ENCODE measurements at regions not wholly inside any gene's neighbourhood (a gene's known extent, or its start where the extent isn't known, plus 50 kb on each side); places are given as distances from the start of the nearest gene placed in this dataset.

DNA sequence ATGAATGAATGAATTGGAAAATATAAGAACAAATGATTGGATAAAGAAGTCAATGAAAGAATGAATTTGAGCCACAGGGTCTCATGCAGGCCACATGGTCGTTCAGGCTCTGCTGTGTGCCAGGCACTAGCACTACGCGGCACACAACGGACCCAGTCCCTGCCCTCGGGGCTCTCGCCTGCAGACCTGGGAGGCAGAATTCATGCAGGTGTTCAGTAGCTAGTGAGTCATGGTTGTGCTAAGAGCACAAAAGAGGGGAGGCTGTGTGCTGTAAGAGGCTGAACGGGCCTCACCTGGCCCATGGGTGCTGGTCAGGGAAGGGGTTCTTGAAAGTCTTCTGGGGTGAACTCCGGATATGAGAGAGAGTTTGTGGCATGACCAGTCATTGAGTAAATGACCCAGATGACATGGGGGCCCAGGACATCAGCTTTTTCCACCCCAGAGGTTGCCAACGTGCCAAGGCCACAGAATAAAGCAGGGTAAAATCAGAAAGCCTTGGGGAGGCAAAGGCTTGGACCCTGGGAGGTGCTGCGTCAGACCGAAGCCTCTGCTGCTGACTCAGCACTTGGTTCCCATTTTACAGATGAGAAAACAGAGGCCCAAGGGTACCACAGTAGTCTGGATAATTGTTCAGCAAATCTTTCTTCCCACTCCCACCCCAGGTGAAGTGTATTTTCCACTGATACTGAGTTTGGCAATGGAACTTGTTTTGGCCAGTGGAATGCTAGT is 264.3 kb upstream of the MVB12B start:
- TF ChIP-seq CTCF (IDR thresholded peaks at IDR 0.05) = no peak
- Histone ChIP-seq H3K4me1 (no peaks in the 10 kb centered on the region), H3K36me3 (no peaks in the 10 kb centered on the region), H3K27ac (no peak overlapping the region), H3K4me3 (no peak overlapping the region), H3K9me3 (peaks cover 0 to 3% (median 0%) of the 10 kb centered on the region in 4 donors), H3K27me3 (no peaks in the 10 kb centered on the region)
- peak in 1 of 3 donors; percentile 14 for DNase-seq

DNA sequence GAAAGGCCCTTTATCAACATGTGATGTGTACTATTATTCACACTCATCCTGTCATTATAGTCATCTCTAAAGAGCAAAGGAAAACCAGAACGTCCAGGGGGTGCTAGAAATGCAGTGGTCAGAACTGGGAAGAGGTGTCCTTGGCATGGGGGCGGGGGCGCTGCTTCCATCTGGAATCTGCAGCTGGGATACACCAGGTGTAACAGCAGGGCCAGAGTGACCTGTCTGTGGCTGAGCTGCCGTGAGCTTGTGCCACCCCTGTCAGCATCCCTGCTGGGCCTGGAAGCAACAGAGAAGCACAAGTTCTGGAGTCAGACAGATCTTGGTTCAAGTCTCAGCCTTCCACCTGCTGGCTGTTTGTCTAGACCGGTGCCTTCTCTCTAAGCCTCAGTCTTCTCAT is 263.3 kb upstream of the MVB12B start:
- H3K27ac ChIP-seq = no peak overlapping the region
- peak in 1 of 3 donors; percentile 21 for DNase-seq
- no peaks in the 10 kb centered on the region for H3K36me3 ChIP-seq
- no peak for TF ChIP-seq CTCF (IDR thresholded peaks at IDR 0.05)
- no peak for TF ChIP-seq POLR2A (IDR thresholded peaks at IDR 0.05)
- H3K27me3 ChIP-seq = no peaks in the 10 kb centered on the region
- no peaks in the 10 kb centered on the region for H3K4me1 ChIP-seq
- no peak overlapping the region for H3K4me3 ChIP-seq
- H3K9me3 ChIP-seq = peaks cover 0 to 3% (median 0%) of the 10 kb centered on the region in 4 donors

DNA sequence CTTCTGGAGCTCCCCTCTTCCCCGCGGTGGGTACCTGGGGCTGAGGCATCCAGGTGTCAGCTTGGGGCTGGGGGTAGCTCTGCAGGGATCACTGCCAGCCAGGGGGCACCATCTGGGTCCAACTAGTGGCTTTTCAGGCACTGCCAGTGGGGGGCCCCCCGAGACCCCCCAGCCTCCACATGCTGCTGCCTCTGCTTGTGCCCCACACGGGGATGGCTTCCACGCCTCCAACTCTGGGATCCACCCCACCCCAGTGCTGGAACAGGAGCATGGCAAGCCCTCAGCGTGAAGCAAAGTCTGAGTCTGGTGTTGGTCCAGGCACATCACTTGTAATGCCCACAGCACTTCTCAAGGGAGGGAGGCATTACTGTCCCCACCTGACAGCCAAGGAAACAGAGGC is 260.5 kb upstream of the MVB12B start:
- Histone ChIP-seq H3K4me3 (no peak overlapping the region), H3K27ac (no peak overlapping the region), H3K9me3 (peaks cover 0 to 3% (median 0%) of the 10 kb centered on the region in 4 donors), H3K36me3 (no peaks in the 10 kb centered on the region), H3K27me3 (no peaks in the 10 kb centered on the region), H3K4me1 (no peaks in the 10 kb centered on the region)
- TF ChIP-seq POLR2A (IDR thresholded peaks at IDR 0.05) = no peak
- no peak for TF ChIP-seq CTCF (IDR thresholded peaks at IDR 0.05)
- peak in 1 of 3 donors; percentile 32 for DNase-seq

DNA sequence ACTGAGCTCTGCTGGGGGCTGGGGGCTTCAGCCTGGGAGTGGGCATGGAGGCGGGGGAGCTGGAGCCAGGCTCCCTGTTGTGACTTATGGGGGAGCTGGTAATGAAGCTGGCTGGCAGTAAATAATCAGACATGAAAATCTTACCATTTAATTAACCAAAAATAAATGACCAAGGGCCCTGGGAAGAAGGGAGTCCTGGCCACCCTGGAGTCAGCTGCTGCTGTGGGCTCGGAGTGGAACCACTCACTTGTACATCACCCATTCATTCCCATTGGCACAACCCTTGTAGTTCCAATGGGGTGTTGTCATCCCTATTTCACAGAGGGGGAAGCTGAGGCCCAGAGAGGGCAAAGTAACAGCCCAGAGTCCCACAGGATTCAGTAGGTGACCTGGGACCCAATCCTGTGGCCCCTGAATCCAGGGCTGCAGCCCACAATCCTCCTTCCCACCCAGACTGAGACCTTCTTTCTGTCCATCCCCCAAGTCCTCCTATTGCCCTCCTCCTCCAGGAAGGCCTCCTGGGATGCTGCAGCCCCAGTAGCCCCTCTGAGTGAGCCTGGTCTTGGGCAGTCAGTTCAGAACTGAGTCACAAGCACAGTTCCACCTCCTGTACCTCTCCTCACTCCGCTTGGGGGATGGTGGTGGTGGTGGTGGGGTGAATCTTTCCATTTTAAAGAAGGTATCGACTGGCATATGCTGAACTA is 259.4 kb upstream of the MVB12B start:
- no peaks in the 10 kb centered on the region for H3K4me1 ChIP-seq
- no peak for DNase-seq
- peaks cover 0 to 3% (median 0%) of the 10 kb centered on the region in 4 donors for H3K9me3 ChIP-seq
- TF ChIP-seq CTCF (IDR thresholded peaks at IDR 0.05) = no peak
- no peak for TF ChIP-seq POLR2A (IDR thresholded peaks at IDR 0.05)
- H3K4me3 ChIP-seq = no peak overlapping the region
- H3K27me3 ChIP-seq = no peaks in the 10 kb centered on the region
- H3K27ac ChIP-seq = no peak overlapping the region
- H3K36me3 ChIP-seq = no peaks in the 10 kb centered on the region

- Histone ChIP-seq H3K9me3 (no peaks in the 10 kb centered on the region), H3K4me1 (no peaks in the 10 kb centered on the region), H3K36me3 (no peaks in the 10 kb centered on the region), H3K4me3 (no peak overlapping the region), H3K27ac (no peak overlapping the region), H3K27me3 (no peaks in the 10 kb centered on the region)
- no peak for DNase-seq
- TF ChIP-seq POLR2A (IDR thresholded peaks at IDR 0.05) (no peak), CTCF (IDR thresholded peaks at IDR 0.05) (no peak)
Observed at GRCh38 chr9:126068534-126069230, 257.9 kb upstream of the MVB12B start.

All from Peyer's patch (tissue), 4 donors.